SK-N-MC (cell line): ENCODE measurements at regions not wholly inside any gene's neighbourhood (a gene's known extent, or its start where the extent isn't known, plus 50 kb on each side); places are given as distances from the start of the nearest gene placed in this dataset.

ENCODE experiments used
- EZH2 ChIP-seq: fragments of 200-600 bp; sonication (generic); IDR thresholded peaks from one replicate; pipeline ENCODE4 v1.6.1; 2017; ENCODE audit warnings: antibody characterized with exemption
- FOXP2 ChIP-seq: optimal IDR thresholded peaks from 2 replicates; pipeline ENCODE3; 2011; ENCODE audit warnings: mild to moderate bottlenecking, moderate library complexity; ENCODE audit not compliant: insufficient read depth; ENCODE audit errors: extremely low read length, control extremely low read depth
- POLR2AphosphoS5 ChIP-seq: IDR thresholded peaks from 2 replicates; pipeline ENCODE4 v1.6.1; 2012; ENCODE audit warnings: mild to moderate bottlenecking, low read depth, low read length, borderline replicate concordance

- TF ChIP-seq EZH2 (no peak), POLR2AphosphoS5 (no peak), FOXP2 (no peak)
These were observed 468.0 kb downstream of the UQCRFS1 start for GRCh38 chr19:28744943-28745342.
